ENCODE measurements at regions not wholly inside any gene's neighbourhood (a gene's known extent, or its start where the extent isn't known, plus 50 kb on each side); places are given as distances from the start of the nearest gene placed in this dataset.
"Not testable (repeated sequence)": the region's sequence is repeated elsewhere in the genome, so short reads cannot be mapped to it uniquely, and the experiment has no call there.

- DNase-seq (ENCODE audit: low read depth, low spot score) = no peak
- H3K27me3 ChIP-seq (ENCODE audit: insufficient read depth, insufficient read length) = no peaks in the 10 kb centered on the region
- no peaks in the 10 kb centered on the region for H3K9me3 ChIP-seq (ENCODE audit: insufficient read depth, low read length)
- no peak overlapping the region for H3K4me3 ChIP-seq (ENCODE audit: insufficient read length, low read depth)
- H3K36me3 ChIP-seq (ENCODE audit: insufficient read depth, insufficient read length, low read length) = no peaks in the 10 kb centered on the region
- H3K9ac ChIP-seq (ENCODE audit: insufficient read length, low read depth) = no peak overlapping the region
- TF ChIP-seq SUZ12 (IDR thresholded peaks at IDR 0.05; ENCODE audit: extremely low read depth, insufficient read depth, insufficient read length) (no peak), ZNF274 (IDR thresholded peaks at IDR 0.05; ENCODE audit: low read depth, low read length) (no peak), YY1 (IDR thresholded peaks at IDR 0.05; ENCODE audit: insufficient read depth, insufficient read length) (no peak)
- no peaks in the 10 kb centered on the region for H3K4me1 ChIP-seq (ENCODE audit: insufficient read depth, insufficient read length)
Observed at GRCh38 chr4:38529189-38530115, 134.5 kb upstream of the KLF3 start.

- Histone ChIP-seq H3K4me3 (ENCODE audit: insufficient read length, low read depth) (no peak overlapping the region), H3K4me1 (ENCODE audit: insufficient read depth, insufficient read length) (no peaks in the 10 kb centered on the region), H3K9me3 (ENCODE audit: insufficient read depth, low read length) (no peaks in the 10 kb centered on the region), H3K27me3 (ENCODE audit: insufficient read depth, insufficient read length) (no peaks in the 10 kb centered on the region), H3K9ac (ENCODE audit: insufficient read length, low read depth) (no peak overlapping the region), H3K36me3 (ENCODE audit: insufficient read depth, insufficient read length, low read length) (no peaks in the 10 kb centered on the region)
- TF ChIP-seq ZNF274 (IDR thresholded peaks at IDR 0.05; ENCODE audit: low read depth, low read length) = no peak
- TF ChIP-seq YY1 (IDR thresholded peaks at IDR 0.05; ENCODE audit: insufficient read depth, insufficient read length) = no peak
- no peak for TF ChIP-seq SUZ12 (IDR thresholded peaks at IDR 0.05; ENCODE audit: extremely low read depth, insufficient read depth, insufficient read length)
- no peak for DNase-seq (ENCODE audit: low read depth, low spot score)
Observed at GRCh38 chr4:38530486-38530885, 133.5 kb upstream of the KLF3 start.

- no peaks in the 10 kb centered on the region for H3K9me3 ChIP-seq (ENCODE audit: insufficient read depth, low read length)
- DNase-seq (ENCODE audit: low read depth, low spot score) = no peak
- no peak for TF ChIP-seq ZNF274 (IDR thresholded peaks at IDR 0.05; ENCODE audit: low read depth, low read length)
- TF ChIP-seq SUZ12 (IDR thresholded peaks at IDR 0.05; ENCODE audit: extremely low read depth, insufficient read depth, insufficient read length) = no peak
- TF ChIP-seq YY1 (IDR thresholded peaks at IDR 0.05; ENCODE audit: insufficient read depth, insufficient read length) = no peak
Observed at GRCh38 chr4:38531141-38531727, 132.8 kb upstream of the KLF3 start.

GRCh38 chr4:38532908-38533499, 131.0 kb upstream of the KLF3 start:
- TF ChIP-seq ZNF274 (IDR thresholded peaks at IDR 0.05; ENCODE audit: low read depth, low read length) = no peak
- Histone ChIP-seq H3K4me3 (ENCODE audit: insufficient read length, low read depth) (no peak overlapping the region), H3K4me1 (ENCODE audit: insufficient read depth, insufficient read length) (no peaks in the 10 kb centered on the region), H3K36me3 (ENCODE audit: insufficient read depth, insufficient read length, low read length) (no peaks in the 10 kb centered on the region), H3K27me3 (ENCODE audit: insufficient read depth, insufficient read length) (no peaks in the 10 kb centered on the region), H3K9me3 (ENCODE audit: insufficient read depth, low read length) (no peaks in the 10 kb centered on the region), H3K9ac (ENCODE audit: insufficient read length, low read depth) (no peak overlapping the region)
- DNase-seq (ENCODE audit: low read depth, low spot score) = no peak

More at GRCh38 chr4:38531141-38531727, 132.8 kb upstream of the KLF3 start:
- no peaks in the 10 kb centered on the region for H3K36me3 ChIP-seq (ENCODE audit: insufficient read depth, insufficient read length, low read length)
- H3K4me1 ChIP-seq (ENCODE audit: insufficient read depth, insufficient read length) = no peaks in the 10 kb centered on the region
- no peaks in the 10 kb centered on the region for H3K27me3 ChIP-seq (ENCODE audit: insufficient read depth, insufficient read length)
- no peak overlapping the region for H3K9ac ChIP-seq (ENCODE audit: insufficient read length, low read depth)
- H3K4me3 ChIP-seq (ENCODE audit: insufficient read length, low read depth) = no peak overlapping the region

- Histone ChIP-seq H3K9me3 (ENCODE audit: insufficient read depth, low read length) (no peaks in the 10 kb centered on the region), H3K36me3 (ENCODE audit: insufficient read depth, insufficient read length, low read length) (no peaks in the 10 kb centered on the region), H3K27me3 (ENCODE audit: insufficient read depth, insufficient read length) (no peaks in the 10 kb centered on the region), H3K4me3 (ENCODE audit: insufficient read length, low read depth) (no peak overlapping the region), H3K9ac (ENCODE audit: insufficient read length, low read depth) (no peak overlapping the region), H3K4me1 (ENCODE audit: insufficient read depth, insufficient read length) (no peaks in the 10 kb centered on the region)
- TF ChIP-seq SUZ12 (IDR thresholded peaks at IDR 0.05; ENCODE audit: extremely low read depth, insufficient read depth, insufficient read length) (no peak), YY1 (IDR thresholded peaks at IDR 0.05; ENCODE audit: insufficient read depth, insufficient read length) (no peak), ZNF274 (IDR thresholded peaks at IDR 0.05; ENCODE audit: low read depth, low read length) (no peak)
- no peak for DNase-seq (ENCODE audit: low read depth, low spot score)
Observed at GRCh38 chr4:38534344-38535045, 129.5 kb upstream of the KLF3 start.

- not testable (repeated sequence) for H3K4me3 ChIP-seq (ENCODE audit: insufficient read length, low read depth); H3K36me3 ChIP-seq (ENCODE audit: insufficient read depth, insufficient read length, low read length); H3K9me3 ChIP-seq (ENCODE audit: insufficient read depth, low read length); H3K4me1 ChIP-seq (ENCODE audit: insufficient read depth, insufficient read length); H3K9ac ChIP-seq (ENCODE audit: insufficient read length, low read depth); H3K27me3 ChIP-seq (ENCODE audit: insufficient read depth, insufficient read length); DNase-seq (ENCODE audit: low read depth, low spot score)
Observed at GRCh38 chr4:38535071-38535470, 128.9 kb upstream of the KLF3 start.

- Histone ChIP-seq H3K36me3 (ENCODE audit: insufficient read depth, insufficient read length, low read length) (no peaks in the 10 kb centered on the region), H3K4me3 (ENCODE audit: insufficient read length, low read depth) (no peak overlapping the region), H3K4me1 (ENCODE audit: insufficient read depth, insufficient read length) (no peaks in the 10 kb centered on the region), H3K27me3 (ENCODE audit: insufficient read depth, insufficient read length) (no peaks in the 10 kb centered on the region), H3K9me3 (ENCODE audit: insufficient read depth, low read length) (no peaks in the 10 kb centered on the region), H3K9ac (ENCODE audit: insufficient read length, low read depth) (no peak overlapping the region)
- TF ChIP-seq ZNF274 (IDR thresholded peaks at IDR 0.05; ENCODE audit: low read depth, low read length) (no peak), SUZ12 (IDR thresholded peaks at IDR 0.05; ENCODE audit: extremely low read depth, insufficient read depth, insufficient read length) (no peak), YY1 (IDR thresholded peaks at IDR 0.05; ENCODE audit: insufficient read depth, insufficient read length) (no peak)
- no peak for DNase-seq (ENCODE audit: low read depth, low spot score)
Observed at GRCh38 chr4:38535717-38536116, 128.3 kb upstream of the KLF3 start.
